AG20443 (cell line): ENCODE measurements at regions not wholly inside any gene's neighbourhood (a gene's known extent, or its start where the extent isn't known, plus 50 kb on each side); places are given as distances from the start of the nearest gene placed in this dataset.
A peak's percentile ranks its signal among the peaks of the same experiment; 100 is the strongest.
"Not testable (repeated sequence)": the region's sequence is repeated elsewhere in the genome, so short reads cannot be mapped to it uniquely, and the experiment has no call there.

ENCODE experiments used
- DNase-seq: peaks from one replicate; pipeline ENCODE4 v3.0.0; 2012; ENCODE audit warnings: low spot score, mixed read lengths

GRCh38 chr12:46619474-46619873 lies 206.3 kb downstream of the SLC38A4 start:
- not testable (repeated sequence) for DNase-seq

- DNase-seq, result not testable (repeated sequence)
Measured at GRCh38 chr12:46617737-46618136, 208.1 kb downstream of the SLC38A4 start.

- peak; percentile 87 for DNase-seq
Measured at GRCh38 chr12:46617167-46617566, 208.6 kb downstream of the SLC38A4 start.

- DNase-seq, result no peak
Measured at GRCh38 chr12:46610754-46611153, 215.0 kb downstream of the SLC38A4 start.

GRCh38 chr12:46609674-46610073 lies 216.1 kb downstream of the SLC38A4 start:
- DNase-seq, result no peak

- DNase-seq, result no peak
Measured at GRCh38 chr12:46609273-46609623, 216.5 kb downstream of the SLC38A4 start.

GRCh38 chr12:46608431-46609272 lies 217.1 kb downstream of the SLC38A4 start:
- DNase-seq, result peak; percentile 74

- no peak for DNase-seq
Measured at GRCh38 chr12:46604684-46605083, 221.1 kb downstream of the SLC38A4 start.

GRCh38 chr12:46603776-46604456 lies 221.9 kb downstream of the SLC38A4 start:
- DNase-seq, result no peak

GRCh38 chr12:46602474-46602873 lies 223.3 kb downstream of the SLC38A4 start:
- no peak for DNase-seq

- no peak for DNase-seq
Measured at GRCh38 chr12:46590991-46591703, 218.6 kb upstream of the SLC38A2 start.

GRCh38 chr12:46585854-46586621 lies 213.5 kb upstream of the SLC38A2 start:
- DNase-seq, result no peak

GRCh38 chr12:46584098-46584497 lies 211.5 kb upstream of the SLC38A2 start:
- not testable (repeated sequence) for DNase-seq

- DNase-seq, result not testable (repeated sequence)
Measured at GRCh38 chr12:46581990-46582389, 209.4 kb upstream of the SLC38A2 start.

- no peak for DNase-seq
Measured at GRCh38 chr12:46580445-46580844, 207.9 kb upstream of the SLC38A2 start.

GRCh38 chr12:46579474-46579873 lies 206.9 kb upstream of the SLC38A2 start:
- DNase-seq, result no peak

- no peak for DNase-seq
Measured at GRCh38 chr12:46578190-46578982, 205.8 kb upstream of the SLC38A2 start.

- no peak for DNase-seq
Measured at GRCh38 chr12:46577063-46577776, 204.6 kb upstream of the SLC38A2 start.

GRCh38 chr12:46574847-46575246 lies 202.3 kb upstream of the SLC38A2 start:
- no peak for DNase-seq

GRCh38 chr12:46573347-46573658 lies 200.7 kb upstream of the SLC38A2 start:
- no peak for DNase-seq
